ENCODE measurements at regions not wholly inside any gene's neighbourhood (a gene's known extent, or its start where the extent isn't known, plus 50 kb on each side); places are given as distances from the start of the nearest gene placed in this dataset.

DNA sequence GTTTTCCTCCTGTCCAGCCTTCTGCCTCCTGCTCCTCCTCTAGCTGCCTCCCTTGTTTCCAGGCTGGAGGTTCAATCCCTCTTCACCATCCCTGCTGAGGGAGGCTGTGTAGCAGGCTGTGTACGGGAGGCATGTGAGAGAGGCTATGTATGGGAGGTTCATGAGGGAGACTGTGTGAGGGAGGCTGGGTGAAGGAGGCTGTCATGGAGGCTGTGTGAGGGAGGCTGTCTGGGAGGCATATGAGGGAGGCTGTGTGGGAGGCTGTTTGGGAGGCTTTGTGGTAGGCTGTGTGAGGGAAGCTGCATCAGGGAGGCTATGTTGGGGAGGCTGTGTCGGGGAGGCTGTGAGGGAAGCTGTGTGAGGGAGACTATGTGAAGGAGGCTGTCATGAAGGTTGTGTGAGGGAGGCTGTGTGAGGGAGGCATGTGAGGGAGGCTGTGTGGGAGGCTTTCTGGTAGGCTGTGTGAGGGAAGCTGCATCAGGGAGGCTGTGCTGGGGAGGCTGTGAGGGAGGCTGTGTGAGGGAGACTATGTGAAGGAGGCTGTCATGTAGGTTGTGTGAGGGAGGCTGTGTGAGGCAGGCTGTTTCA is 123.7 kb upstream of the RNF32 start (continued):
- TF ChIP-seq ARNT (IDR thresholded peaks at IDR 0.05), result no peak
- TF ChIP-seq, protein P1, sequence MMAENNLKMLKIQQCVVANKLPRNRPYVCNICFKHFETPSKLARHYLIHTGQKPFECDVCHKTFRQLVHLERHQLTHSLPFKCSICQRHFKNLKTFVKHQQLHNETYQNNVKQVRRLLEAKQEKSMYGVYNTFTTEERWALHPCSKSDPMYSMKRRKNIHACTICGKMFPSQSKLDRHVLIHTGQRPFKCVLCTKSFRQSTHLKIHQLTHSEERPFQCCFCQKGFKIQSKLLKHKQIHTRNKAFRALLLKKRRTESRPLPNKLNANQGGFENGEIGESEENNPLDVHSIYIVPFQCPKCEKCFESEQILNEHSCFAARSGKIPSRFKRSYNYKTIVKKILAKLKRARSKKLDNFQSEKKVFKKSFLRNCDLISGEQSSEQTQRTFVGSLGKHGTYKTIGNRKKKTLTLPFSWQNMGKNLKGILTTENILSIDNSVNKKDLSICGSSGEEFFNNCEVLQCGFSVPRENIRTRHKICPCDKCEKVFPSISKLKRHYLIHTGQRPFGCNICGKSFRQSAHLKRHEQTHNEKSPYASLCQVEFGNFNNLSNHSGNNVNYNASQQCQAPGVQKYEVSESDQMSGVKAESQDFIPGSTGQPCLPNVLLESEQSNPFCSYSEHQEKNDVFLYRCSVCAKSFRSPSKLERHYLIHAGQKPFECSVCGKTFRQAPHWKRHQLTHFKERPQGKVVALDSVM (CRISPR knock-in tag; IDR thresholded peaks at IDR 0.05), result peak; percentile 100
- peak; percentile 44; the same call in 1 of the 2 replicates for TF ChIP-seq HOXA9 (CRISPR knock-in tag; IDR thresholded peaks at IDR 0.05; ENCODE audit: borderline replicate concordance)
- TF ChIP-seq, protein P2, sequence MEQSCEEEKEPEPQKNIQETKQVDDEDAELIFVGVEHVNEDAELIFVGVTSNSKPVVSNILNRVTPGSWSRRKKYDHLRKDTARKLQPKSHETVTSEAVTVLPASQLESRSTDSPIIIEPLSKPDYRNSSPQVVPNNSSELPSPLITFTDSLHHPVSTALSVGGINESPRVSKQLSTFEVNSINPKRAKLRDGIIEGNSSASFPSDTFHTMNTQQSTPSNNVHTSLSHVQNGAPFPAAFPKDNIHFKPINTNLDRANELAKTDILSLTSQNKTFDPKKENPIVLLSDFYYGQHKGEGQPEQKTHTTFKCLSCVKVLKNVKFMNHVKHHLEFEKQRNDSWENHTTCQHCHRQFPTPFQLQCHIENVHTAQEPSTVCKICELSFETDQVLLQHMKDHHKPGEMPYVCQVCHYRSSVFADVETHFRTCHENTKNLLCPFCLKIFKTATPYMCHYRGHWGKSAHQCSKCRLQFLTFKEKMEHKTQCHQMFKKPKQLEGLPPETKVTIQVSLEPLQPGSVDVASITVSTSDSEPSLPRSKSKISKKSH (CRISPR knock-in tag; IDR thresholded peaks at IDR 0.05; ENCODE audit: borderline replicate concordance), result 0 out of 2 replicates have a peak, but pooled peaks have one; percentile 47

DNA sequence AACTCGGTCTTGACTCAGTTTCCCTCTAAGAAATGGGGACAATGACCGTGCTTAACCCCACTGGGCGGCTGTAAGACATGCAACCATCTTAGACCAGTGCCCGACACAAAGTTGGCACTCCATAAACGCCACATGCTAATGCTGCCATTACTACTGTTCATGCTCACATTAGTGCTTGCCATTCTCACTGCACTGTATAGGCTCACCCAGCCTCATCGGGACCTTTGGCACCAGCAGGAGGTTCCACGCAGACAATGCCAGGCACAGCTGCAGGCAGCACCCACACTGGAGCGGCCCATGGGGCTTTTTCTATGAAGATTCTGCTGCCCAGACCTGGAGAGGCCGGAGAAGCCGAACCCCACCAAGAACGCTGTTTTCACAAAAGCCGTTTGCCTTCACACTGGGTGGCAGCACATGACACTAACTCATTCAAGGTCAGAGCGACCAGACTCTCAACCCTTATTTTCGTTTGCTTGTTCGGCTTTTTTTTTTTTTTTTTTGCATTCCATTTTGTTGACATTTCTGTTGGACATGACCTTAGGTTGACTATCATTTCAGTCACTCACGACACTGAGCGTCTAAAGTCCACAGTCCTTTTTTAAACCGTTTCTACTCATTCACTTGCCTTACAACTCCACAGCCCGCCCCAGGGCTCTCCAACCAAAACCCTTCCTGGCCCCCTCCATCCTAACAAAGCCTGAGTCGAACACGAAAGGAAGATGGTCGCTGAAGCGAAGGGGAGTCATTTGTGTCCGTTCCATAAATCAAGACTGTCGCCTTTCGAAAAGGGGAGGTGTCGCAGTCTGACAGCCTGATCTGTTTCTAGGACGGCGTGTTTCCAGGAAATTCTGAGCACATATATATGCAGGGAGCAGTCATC is 124.4 kb upstream of the RNF32 start:
- intact Hi-C loops (cut with micrococcal nuclease; ENCODE audit: unreplicated experiment), result loop anchor here (1.0 kb wide), 2 partner anchors 98 to 248 kb away; no protein-coding TSS in a partner anchor
- Histone ChIP-seq H3K27me3 (ENCODE audit: control insufficient read depth in 1 of 2, insufficient read depth in 2 of 2, low read length in 2 of 2) (no peaks in the 10 kb centered on the region), H3K9ac (ENCODE audit: insufficient read depth, low read depth, low read length) (peak overlapping the region; percentile 75), H3K79me2 (ENCODE audit: insufficient read depth, low read length) (peaks cover 7% of the 10 kb centered on the region), H3K36me3 (replicated peaks in 1 of 2; ENCODE audit: control insufficient read depth in 1 of 2, insufficient read depth in 2 of 2, low read length in 2 of 2) (no peaks in the 10 kb centered on the region), H3K4me3 (replicated peaks in 1 of 3; ENCODE audit: insufficient read depth in 1 of 3, low read depth in 2 of 3, low read length in 3 of 3) (peak overlapping the region; percentile 47 to 81 (median 55); a peak in 5 of 6 replicates), H3K4me2 (ENCODE audit: low read depth, low read length) (peak overlapping the region; percentile 97), H4K20me1 (ENCODE audit: insufficient read depth, low read length) (no peaks in the 10 kb centered on the region), H2AFZ (ENCODE audit: low read length) (peak overlapping the region; percentile 2), H3K27ac (ENCODE audit: extremely low read length, insufficient read depth, low read length) (peak overlapping the region; percentile 85), H3K9me3 (ENCODE audit: low read length) (peaks cover 6% of the 10 kb centered on the region), H3K4me1 (ENCODE audit: insufficient read depth, low read length) (peaks cover 47% of the 10 kb centered on the region)
- BruUV-seq (replicated peaks), result TSS peak; percentile 99
- DNase-seq (ENCODE audit: low spot score) (peak; percentile 98), ATAC-seq (peak; percentile 92), FAIRE-seq (peak; percentile 74)
- ChIA-PET CTCF (ENCODE audit: low intra/inter-chr PET ratio, low total read pairs) (interaction anchor here (1.0 kb wide), 1 partner anchor 99 kb away, joined by 3 read pairs; no protein-coding TSS in a partner anchor), POLR2A (interaction anchor here (0.7 to 2.9 kb wide), 4 partner anchors 11 to 99 kb away, joined by 3 to 22 read pairs (median 6); no protein-coding TSS in a partner anchor)
- WGBS (ENCODE audit: low lambda C conversion rate), result 13% methylated on average over 25 of the region's 29 CpGs
- in situ Hi-C loops (cut with HindIII; ENCODE audit: extremely low pct_ligation_motif_present, low pct_unique_long_range_greater_than_20kb), result loop anchor here (5.0 kb wide), 1 partner anchor 101 kb away; no protein-coding TSS in a partner anchor
- TF ChIP-seq, protein P3, sequence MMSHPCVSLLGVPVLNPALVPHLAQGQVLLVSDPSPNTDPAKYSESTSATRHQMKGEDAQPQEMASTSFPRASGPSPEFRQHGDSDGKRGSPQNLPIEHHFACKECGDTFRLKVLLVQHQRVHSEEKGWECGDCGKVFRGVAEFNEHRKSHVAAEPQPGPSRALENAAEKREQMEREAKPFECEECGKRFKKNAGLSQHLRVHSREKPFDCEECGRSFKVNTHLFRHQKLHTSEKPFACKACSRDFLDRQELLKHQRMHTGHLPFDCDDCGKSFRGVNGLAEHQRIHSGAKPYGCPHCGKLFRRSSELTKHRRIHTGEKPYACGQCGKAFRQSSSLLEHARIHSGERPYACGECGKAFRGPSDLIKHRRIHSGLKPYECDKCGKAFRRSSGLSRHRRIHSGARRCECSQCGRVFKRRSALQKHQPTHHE (CRISPR knock-in tag; IDR thresholded peaks at IDR 0.05; ENCODE audit: borderline replicate concordance), result no peak; the same call in 1 of the 2 replicates
- no peak for TF ChIP-seq SALL2 (CRISPR knock-in tag; IDR thresholded peaks at IDR 0.05)
- no peak for TF ChIP-seq ZNF616 (CRISPR knock-in tag; IDR thresholded peaks at IDR 0.05; ENCODE audit: low read depth)
- no peak for TF ChIP-seq NFATC3 (CRISPR knock-in tag; IDR thresholded peaks at IDR 0.05)
- peak; percentile 43; the same call in 1 of the 2 replicates for TF ChIP-seq KMT2B (CRISPR knock-in tag; IDR thresholded peaks at IDR 0.05)
- peak; percentile 57; the same call in 1 of the 2 replicates for TF ChIP-seq HDAC1 (CRISPR knock-in tag; IDR thresholded peaks at IDR 0.05)
- no peak; the same call in 1 of the 2 replicates for TF ChIP-seq TGIF2 (CRISPR knock-in tag; IDR thresholded peaks at IDR 0.05)
- TF ChIP-seq, protein P4, sequence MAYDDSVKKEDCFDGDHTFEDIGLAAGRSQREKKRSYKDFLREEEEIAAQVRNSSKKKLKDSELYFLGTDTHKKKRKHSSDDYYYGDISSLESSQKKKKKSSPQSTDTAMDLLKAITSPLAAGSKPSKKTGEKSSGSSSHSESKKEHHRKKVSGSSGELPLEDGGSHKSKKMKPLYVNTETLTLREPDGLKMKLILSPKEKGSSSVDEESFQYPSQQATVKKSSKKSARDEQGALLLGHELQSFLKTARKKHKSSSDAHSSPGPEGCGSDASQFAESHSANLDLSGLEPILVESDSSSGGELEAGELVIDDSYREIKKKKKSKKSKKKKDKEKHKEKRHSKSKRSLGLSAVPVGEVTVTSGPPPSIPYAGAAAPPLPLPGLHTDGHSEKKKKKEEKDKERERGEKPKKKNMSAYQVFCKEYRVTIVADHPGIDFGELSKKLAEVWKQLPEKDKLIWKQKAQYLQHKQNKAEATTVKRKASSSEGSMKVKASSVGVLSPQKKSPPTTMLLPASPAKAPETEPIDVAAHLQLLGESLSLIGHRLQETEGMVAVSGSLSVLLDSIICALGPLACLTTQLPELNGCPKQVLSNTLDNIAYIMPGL (CRISPR knock-in tag; IDR thresholded peaks at IDR 0.05; ENCODE audit: borderline replicate concordance in 1 of 2, low read depth in 1 of 2), result no peak; a peak in 2 of 4 replicates
- peak; percentile 69; the same call in 1 of the 2 replicates for TF ChIP-seq NR2C2 (CRISPR knock-in tag; IDR thresholded peaks at IDR 0.05; ENCODE audit: borderline replicate concordance)

Data from HepG2 (cell line).